SK-N-SH (cell line): ENCODE measurements at regions not wholly inside any gene's neighbourhood (a gene's known extent, or its start where the extent isn't known, plus 50 kb on each side); places are given as distances from the start of the nearest gene placed in this dataset.
A peak's percentile ranks its signal among the peaks of the same experiment; 100 is the strongest.

Source experiments
- CTCF ChIA-PET: fragments of 300-600, 350-600 bp; formaldehyde crosslinking; extraction: SDS; loops from one replicate; lab custom pipeline; 2021; lab: Yijun Ruan, JAX
- POLR2A ChIA-PET: fragments of 350-600 bp; sonication (Branson Sonifier 250); formaldehyde crosslinking; extraction: SDS; loops from one replicate; lab custom pipeline; 2020; ENCODE audit warnings: antibody characterized with exemption, inconsistent platforms; lab: Yijun Ruan, JAX
- DNase-seq: peaks from one replicate; pipeline ENCODE4 v3.0.0; 2012
- H2AFZ ChIP-seq: fragments of 200-600 bp; sonication (generic); 2 replicates; pipeline ENCODE4 v1.8.1; 2016; ENCODE audit warnings: antibody characterized with exemption, mild to moderate bottlenecking, low read depth
- H3F3A ChIP-seq: fragments of 200-600 bp; sonication (generic); replicated peaks from 2 replicates; pipeline ENCODE3; 2016; ENCODE audit warnings: antibody characterized with exemption, mild to moderate bottlenecking; ENCODE audit not compliant: insufficient read depth
- H3K27ac ChIP-seq, 2 experiments: fragments of 200-500 bp in 1 of 2; fragments of 200-600 bp in 1 of 2; sonication (Bioruptor generic) in 1 of 2; sonication (generic), shearing (Covaris generic) in 1 of 2; 2 replicates each; pipeline versions ENCODE4 v1.5.1 to v1.6.1; 2014 to 2016; ENCODE audit warnings: low read depth in 2 of 2, inconsistent platforms in 1 of 2, low read length in 1 of 2, mild to moderate bottlenecking in 1 of 2, mixed read lengths in 1 of 2
- H3K27me3 ChIP-seq: fragments of 200-600 bp; sonication (generic), shearing (Covaris generic); 2 replicates; pipeline ENCODE4 v1.6.1; 2016; ENCODE audit warnings: mixed run types; ENCODE audit not compliant: insufficient read depth
- H3K36me3 ChIP-seq, 2 experiments: fragments of 200-500 bp in 1 of 2; fragments of 200-600 bp in 1 of 2; sonication (Bioruptor generic) in 1 of 2; sonication (generic) in 1 of 2; replicated peaks in 1 of 2; 2 replicates each; pipeline versions ENCODE3 to v1.5.1; 2014 to 2016; ENCODE audit warnings: low read length in 1 of 2, mild to moderate bottlenecking in 1 of 2; ENCODE audit not compliant: insufficient read depth in 2 of 2, control insufficient read depth in 1 of 2
- H3K4me1 ChIP-seq, 2 experiments: fragments of 200-500 bp in 1 of 2; fragments of 200-600 bp in 1 of 2; sonication (Bioruptor generic) in 1 of 2; sonication (generic), shearing (Covaris generic) in 1 of 2; 2 replicates each; pipeline versions ENCODE4 v1.5.1 to v1.6.1; 2014 to 2016; ENCODE audit warnings: low read depth in 1 of 2, low read length in 1 of 2, mixed run types in 1 of 2; ENCODE audit not compliant: insufficient read depth in 2 of 2, control insufficient read depth in 1 of 2
- H3K4me2 ChIP-seq: fragments of 200-600 bp; sonication (generic), shearing (Covaris generic); 2 replicates; pipeline ENCODE4 v1.6.1; 2017; ENCODE audit warnings: mixed run types
- H3K4me3 ChIP-seq, 2 experiments: fragments of 200-500 bp in 1 of 2; fragments of 200-600 bp in 1 of 2; sonication (Bioruptor generic) in 1 of 2; sonication (generic), shearing (Covaris generic) in 1 of 2; 2 replicates each; pipeline versions ENCODE4 v1.5.1 to v1.8.1; 2014 to 2016; ENCODE audit warnings: low read depth in 2 of 2, inconsistent platforms in 1 of 2, low read length in 1 of 2, mild to moderate bottlenecking in 1 of 2, mixed read lengths in 1 of 2, moderate library complexity in 1 of 2
- H3K79me2 ChIP-seq: fragments of 200-600 bp; sonication (generic); 2 replicates; pipeline ENCODE4 v1.8.1; 2017; ENCODE audit warnings: mild to moderate bottlenecking; ENCODE audit not compliant: insufficient read depth
- H3K9ac ChIP-seq: fragments of 200-600 bp; sonication (generic); 2 replicates; pipeline ENCODE4 v1.6.1; 2017; ENCODE audit warnings: mixed run types
- H3K9me2 ChIP-seq: fragments of 200-600 bp; sonication (generic); 2 replicates; pipeline ENCODE4 v1.6.1; 2017; ENCODE audit warnings: mixed run types
- H3K9me3 ChIP-seq: fragments of 200-600 bp; sonication (generic); 2 replicates; pipeline ENCODE4 v1.6.1; 2017; ENCODE audit warnings: mixed run types, mild to moderate bottlenecking, moderate library complexity
- H4K20me1 ChIP-seq: fragments of 200-600 bp; sonication (generic); 2 replicates; pipeline ENCODE4 v1.6.1; 2017; ENCODE audit warnings: mild to moderate bottlenecking, mixed run types; ENCODE audit not compliant: insufficient read depth
- EP300 ChIP-seq, 2 experiments: IDR thresholded peaks; 2 replicates each; pipeline versions ENCODE4 v1.4.0 to v1.6.1; 2012; ENCODE audit warnings: borderline replicate concordance in 1 of 2, low read depth in 1 of 2, low read length in 1 of 2
- FOSL2 ChIP-seq: IDR thresholded peaks from 2 replicates; pipeline ENCODE4 v1.4.0; 2012; ENCODE audit warnings: low read depth, mild to moderate bottlenecking, moderate library complexity, borderline replicate concordance
- FOXJ3 ChIP-seq: sonication (generic); formaldehyde crosslinking; IDR thresholded peaks from 2 replicates; pipeline ENCODE4 v1.5.1; 2020; ENCODE audit warnings: mild to moderate bottlenecking, missing genetic modification reagents
- FOXM1 ChIP-seq: IDR thresholded peaks from 2 replicates; pipeline ENCODE4 v1.4.0; 2012; ENCODE audit warnings: low read depth, mild to moderate bottlenecking
- GABPA ChIP-seq: IDR thresholded peaks from 2 replicates; pipeline ENCODE4 v1.4.0; 2012; ENCODE audit warnings: low read depth, mild to moderate bottlenecking
- JUND ChIP-seq: IDR thresholded peaks from 2 replicates; pipeline ENCODE4 v1.4.0; 2012
- MAX ChIP-seq: IDR thresholded peaks from 2 replicates; pipeline ENCODE4 v1.4.0; 2012; ENCODE audit warnings: low read depth
- MEF2A ChIP-seq: IDR thresholded peaks from 2 replicates; pipeline ENCODE4 v1.4.0; 2012; ENCODE audit warnings: low read depth, borderline replicate concordance
- MXI1 ChIP-seq: IDR thresholded peaks from 2 replicates; pipeline ENCODE4 v1.6.1; 2012; ENCODE audit warnings: mild to moderate bottlenecking, low read depth, low read length, improper control_type of control experiment
- NFIC ChIP-seq: IDR thresholded peaks from 2 replicates; pipeline ENCODE4 v1.4.0; 2012; ENCODE audit warnings: borderline replicate concordance
- NRF1 ChIP-seq: IDR thresholded peaks from 2 replicates; pipeline ENCODE4 v1.6.1; 2012; ENCODE audit warnings: low read depth, mild to moderate bottlenecking, low read length
- RAD21 ChIP-seq: IDR thresholded peaks from 2 replicates; pipeline ENCODE4 v1.6.1; 2012; ENCODE audit warnings: mild to moderate bottlenecking, low read length
- RFX5 ChIP-seq: IDR thresholded peaks from 2 replicates; pipeline ENCODE4 v1.6.1; 2012; ENCODE audit warnings: mild to moderate bottlenecking, improper control_type of control experiment, low read length
- RXRA ChIP-seq: IDR thresholded peaks from 2 replicates; pipeline ENCODE4 v1.4.0; 2012; ENCODE audit warnings: low read depth, mild to moderate bottlenecking, borderline replicate concordance
- USF2 ChIP-seq: fragments of 150-350 bp; IDR thresholded peaks from 2 replicates; pipeline ENCODE4 v1.6.1; 2017; ENCODE audit warnings: antibody characterized with exemption, low read length, low read depth, borderline replicate concordance
- YY1 ChIP-seq: IDR thresholded peaks from 2 replicates; pipeline ENCODE4 v1.4.0; 2012; ENCODE audit warnings: low read depth, mild to moderate bottlenecking
- ZBTB33 ChIP-seq: IDR thresholded peaks from 2 replicates; pipeline ENCODE4 v1.4.0; 2012; ENCODE audit warnings: low read depth, borderline replicate concordance
- WGBS: methylation state at CpG from one replicate; pipeline ENCODE4 v1.1.6; 2017; ENCODE audit warnings: low lambda C conversion rate; 5-methylcytosine and 5-hydroxymethylcytosine counted together
- TF ChIP-seq, protein P1 (sequence below): fragments of 150-350 bp; IDR thresholded peaks from 2 replicates; pipeline ENCODE4 v1.6.1; 2016; ENCODE audit warnings: mild to moderate bottlenecking, low read depth, low read length

DNA sequence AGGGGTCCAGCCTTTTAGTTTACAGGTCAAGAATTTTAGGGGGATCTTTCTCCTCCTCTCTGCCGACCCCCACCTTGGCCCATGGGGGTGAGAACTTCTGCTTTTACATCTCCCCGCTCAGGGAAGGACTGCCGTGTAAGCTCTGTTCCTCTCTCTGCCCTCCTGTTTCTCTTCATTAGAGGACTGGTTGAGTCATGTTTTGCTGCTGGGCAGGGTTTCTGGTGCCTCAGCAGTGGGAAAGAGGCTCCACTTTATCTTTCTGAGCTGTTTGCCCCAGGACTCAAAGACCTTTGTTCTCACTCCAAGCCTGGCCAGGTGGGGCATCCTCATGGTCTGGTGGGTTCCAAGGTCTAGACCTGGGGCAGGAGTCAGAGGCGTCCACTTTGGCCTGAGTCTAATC, 93.0 kb downstream of the UTP18 start:
- Histone ChIP-seq H3K4me2 (no peak overlapping the region), H3K4me1 (peaks cover 0 to 38% of the 10 kb centered on the region in 2 experiments; a peak in 2 of 4 replicates), H4K20me1 (no peaks in the 10 kb centered on the region), H2AFZ (no peak overlapping the region), H3K9me3 (no peaks in the 10 kb centered on the region), H3K4me3 (no peak overlapping the region), H3F3A (no peaks in the 10 kb centered on the region), H3K27ac (peak overlapping the region in 1 of 2 experiments; percentile 99; a peak in 2 of 4 replicates), H3K27me3 (no peaks in the 10 kb centered on the region), H3K9me2 (no peaks in the 10 kb centered on the region), H3K79me2 (no peaks in the 10 kb centered on the region), H3K36me3 (no peaks in the 10 kb centered on the region), H3K9ac (no peak overlapping the region)
- TF ChIP-seq NFIC (no peak), MAX (no peak), RAD21 (no peak), JUND (no peak), ZBTB33 (no peak), RXRA (no peak), GABPA (no peak), USF2 (no peak), FOSL2 (no peak), RFX5 (no peak), NRF1 (no peak), FOXM1 (no peak), YY1 (no peak), FOXJ3 (CRISPR knock-in tag) (no peak), EP300 (IDR thresholded peaks at IDR 0.05; ENCODE audit: borderline replicate concordance in 1 of 2, low read depth in 1 of 2, low read length in 1 of 2) (no peak), MEF2A (no peak), MXI1 (no peak)
- TF ChIP-seq, protein P1, sequence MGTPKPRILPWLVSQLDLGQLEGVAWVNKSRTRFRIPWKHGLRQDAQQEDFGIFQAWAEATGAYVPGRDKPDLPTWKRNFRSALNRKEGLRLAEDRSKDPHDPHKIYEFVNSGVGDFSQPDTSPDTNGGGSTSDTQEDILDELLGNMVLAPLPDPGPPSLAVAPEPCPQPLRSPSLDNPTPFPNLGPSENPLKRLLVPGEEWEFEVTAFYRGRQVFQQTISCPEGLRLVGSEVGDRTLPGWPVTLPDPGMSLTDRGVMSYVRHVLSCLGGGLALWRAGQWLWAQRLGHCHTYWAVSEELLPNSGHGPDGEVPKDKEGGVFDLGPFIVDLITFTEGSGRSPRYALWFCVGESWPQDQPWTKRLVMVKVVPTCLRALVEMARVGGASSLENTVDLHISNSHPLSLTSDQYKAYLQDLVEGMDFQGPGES, result no peak
- ChIA-PET POLR2A (interaction anchor here (0.6 kb wide), 1 partner anchor 647 kb away, joined by 6 read pairs; no protein-coding TSS in a partner anchor), CTCF (interaction anchor here (0.7 to 5.3 kb wide), 5 partner anchors 18 to 411 kb away, joined by 3 to 35 read pairs (median 6); no protein-coding TSS in a partner anchor)
- no peak for DNase-seq
- 54% methylated on average over 4 of the region's 4 CpGs for WGBS
